ENCODE measurements at regions not wholly inside any gene's neighbourhood (a gene's known extent, or its start where the extent isn't known, plus 50 kb on each side); places are given as distances from the start of the nearest gene placed in this dataset.
A peak's percentile ranks its signal among the peaks of the same experiment; 100 is the strongest.

DNA sequence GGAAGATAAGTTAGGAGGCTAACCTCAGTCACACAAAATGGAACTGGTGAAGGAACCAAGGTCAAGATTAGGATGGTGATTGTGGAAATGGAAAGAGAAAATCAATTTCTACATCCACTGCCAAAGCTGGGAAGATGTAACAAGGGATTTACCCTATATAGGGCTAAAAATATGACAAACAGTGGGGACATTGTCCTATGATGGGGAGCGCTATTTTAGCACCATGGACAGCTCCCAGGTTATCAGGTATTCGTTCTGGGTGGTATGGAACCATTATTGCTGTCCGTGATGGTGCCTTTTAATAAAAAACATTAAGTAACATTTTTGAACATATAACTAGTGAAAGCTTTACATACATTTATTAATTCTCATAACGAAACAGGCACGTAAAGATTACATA, 124.0 kb downstream of the NDUFA12 start (continued):
- TF ChIP-seq ZNF687 (CRISPR knock-in tag; IDR thresholded peaks at IDR 0.05) (no peak), SP2 (CRISPR knock-in tag; IDR thresholded peaks at IDR 0.05) (no peak), MTA1 (CRISPR knock-in tag; IDR thresholded peaks at IDR 0.05; ENCODE audit: borderline replicate concordance) (no peak), KLF16 (CRISPR knock-in tag; IDR thresholded peaks at IDR 0.05) (peak in 1 of 2 experiments; percentile 36; a peak in 1 of 4 replicates), KLF6 (CRISPR knock-in tag; IDR thresholded peaks at IDR 0.05) (0 out of 2 replicates have a peak, but pooled peaks have one; percentile 57), ZNF766 (CRISPR knock-in tag; IDR thresholded peaks at IDR 0.05; ENCODE audit: borderline replicate concordance) (0 out of 2 replicates have a peak, but pooled peaks have one; percentile 47), MTF1 (CRISPR knock-in tag; IDR thresholded peaks at IDR 0.05) (no peak), MIXL1 (CRISPR knock-in tag; IDR thresholded peaks at IDR 0.05) (peak; percentile 59; the same call in 1 of the 2 replicates), ZNF703 (CRISPR knock-in tag; IDR thresholded peaks at IDR 0.05; ENCODE audit: borderline replicate concordance) (no peak), ZNF350 (CRISPR knock-in tag; IDR thresholded peaks at IDR 0.05; ENCODE audit: borderline replicate concordance, low read depth) (no peak), PRPF4 (IDR thresholded peaks at IDR 0.05; ENCODE audit: low read depth, low read length, poor library complexity, severe bottlenecking) (no peak), SNRNP70 (IDR thresholded peaks at IDR 0.05; ENCODE audit: low read depth, low read length) (no peak), FLYWCH1 (CRISPR knock-in tag; IDR thresholded peaks at IDR 0.05) (no peak), ZNF10 (CRISPR knock-in tag; IDR thresholded peaks at IDR 0.05; ENCODE audit: borderline replicate concordance, low read depth) (no peak), ZUFSP (CRISPR knock-in tag; IDR thresholded peaks at IDR 0.05; ENCODE audit: borderline replicate concordance) (no peak), ZNF737 (CRISPR knock-in tag; IDR thresholded peaks at IDR 0.05; ENCODE audit: borderline replicate concordance) (no peak), THAP8 (CRISPR knock-in tag; IDR thresholded peaks at IDR 0.05; ENCODE audit: borderline replicate concordance) (no peak), ZC3H4 (CRISPR knock-in tag; IDR thresholded peaks at IDR 0.05; ENCODE audit: borderline replicate concordance) (no peak)
- TF ChIP-seq, protein P1, sequence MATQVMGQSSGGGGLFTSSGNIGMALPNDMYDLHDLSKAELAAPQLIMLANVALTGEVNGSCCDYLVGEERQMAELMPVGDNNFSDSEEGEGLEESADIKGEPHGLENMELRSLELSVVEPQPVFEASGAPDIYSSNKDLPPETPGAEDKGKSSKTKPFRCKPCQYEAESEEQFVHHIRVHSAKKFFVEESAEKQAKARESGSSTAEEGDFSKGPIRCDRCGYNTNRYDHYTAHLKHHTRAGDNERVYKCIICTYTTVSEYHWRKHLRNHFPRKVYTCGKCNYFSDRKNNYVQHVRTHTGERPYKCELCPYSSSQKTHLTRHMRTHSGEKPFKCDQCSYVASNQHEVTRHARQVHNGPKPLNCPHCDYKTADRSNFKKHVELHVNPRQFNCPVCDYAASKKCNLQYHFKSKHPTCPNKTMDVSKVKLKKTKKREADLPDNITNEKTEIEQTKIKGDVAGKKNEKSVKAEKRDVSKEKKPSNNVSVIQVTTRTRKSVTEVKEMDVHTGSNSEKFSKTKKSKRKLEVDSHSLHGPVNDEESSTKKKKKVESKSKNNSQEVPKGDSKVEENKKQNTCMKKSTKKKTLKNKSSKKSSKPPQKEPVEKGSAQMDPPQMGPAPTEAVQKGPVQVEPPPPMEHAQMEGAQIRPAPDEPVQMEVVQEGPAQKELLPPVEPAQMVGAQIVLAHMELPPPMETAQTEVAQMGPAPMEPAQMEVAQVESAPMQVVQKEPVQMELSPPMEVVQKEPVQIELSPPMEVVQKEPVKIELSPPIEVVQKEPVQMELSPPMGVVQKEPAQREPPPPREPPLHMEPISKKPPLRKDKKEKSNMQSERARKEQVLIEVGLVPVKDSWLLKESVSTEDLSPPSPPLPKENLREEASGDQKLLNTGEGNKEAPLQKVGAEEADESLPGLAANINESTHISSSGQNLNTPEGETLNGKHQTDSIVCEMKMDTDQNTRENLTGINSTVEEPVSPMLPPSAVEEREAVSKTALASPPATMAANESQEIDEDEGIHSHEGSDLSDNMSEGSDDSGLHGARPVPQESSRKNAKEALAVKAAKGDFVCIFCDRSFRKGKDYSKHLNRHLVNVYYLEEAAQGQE (IDR thresholded peaks at IDR 0.05; ENCODE audit: borderline replicate concordance in 1 of 2, low read depth in 1 of 2, low read length in 2 of 2) = peak; percentile 71 to 99
